DMS 273 (cell line): ENCODE measurements at regions not wholly inside any gene's neighbourhood (a gene's known extent, or its start where the extent isn't known, plus 50 kb on each side); places are given as distances from the start of the nearest gene placed in this dataset.

Experiments
- DNase-seq: peaks from one replicate; lab custom pipeline; 2025; ENCODE audit not compliant: unreplicated experiment; lab: John Stamatoyannopoulos, UW

DNA sequence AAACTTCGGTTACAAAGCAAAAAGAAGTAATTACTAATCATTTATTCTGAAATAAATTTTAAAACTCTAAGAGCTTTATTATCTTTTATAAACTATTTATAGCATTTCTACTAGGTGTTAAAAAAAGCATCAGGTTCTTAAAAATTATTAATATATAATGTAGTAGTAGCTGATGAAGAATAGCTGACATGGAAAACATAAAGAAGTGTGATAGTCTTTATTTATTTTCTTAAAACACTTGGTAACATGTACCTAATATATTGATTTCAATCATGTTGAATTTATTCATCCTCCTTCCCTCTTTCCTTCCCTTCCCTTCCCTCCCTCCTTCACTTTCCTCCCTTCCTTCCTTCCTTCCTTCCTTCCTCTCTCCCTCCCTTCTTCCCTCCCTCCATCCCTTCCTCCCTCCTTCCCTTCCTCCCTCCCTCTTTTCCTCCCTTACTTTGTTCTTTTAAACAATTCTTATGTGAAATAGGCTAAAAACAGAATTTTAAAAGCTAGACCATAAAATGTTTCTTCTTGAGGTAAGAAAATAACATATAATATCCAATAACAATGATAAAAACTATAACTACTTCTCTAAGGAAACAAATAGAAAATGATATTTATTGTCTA lies 913.9 kb upstream of the MAP3K7 start:
- no peak for DNase-seq

DNA sequence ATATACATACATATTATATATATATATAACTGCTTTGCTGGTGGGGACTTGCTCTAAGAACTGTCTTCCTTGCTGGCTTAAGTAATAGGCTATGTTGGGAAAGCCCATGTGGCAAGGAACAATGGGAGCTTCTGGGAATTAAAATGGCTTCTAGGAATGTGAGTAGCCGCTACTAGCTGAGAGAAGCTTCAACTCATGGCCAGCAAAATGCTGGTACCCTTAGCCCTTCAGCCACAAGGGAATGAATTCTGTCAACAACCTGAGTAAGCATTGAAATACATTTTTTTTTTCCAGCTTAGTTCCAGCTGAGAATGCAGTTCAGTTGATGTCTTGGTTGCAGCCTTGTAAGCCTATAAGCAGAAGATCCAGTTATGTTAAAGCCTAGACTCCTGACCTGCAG lies 911.7 kb upstream of the MAP3K7 start:
- no peak for DNase-seq

- no peak for DNase-seq
Measured at GRCh38 chr6:91497770-91498169, 910.9 kb upstream of the MAP3K7 start.

- DNase-seq: no peak
Measured at GRCh38 chr6:91490671-91491301, 903.9 kb upstream of the MAP3K7 start.

DNA sequence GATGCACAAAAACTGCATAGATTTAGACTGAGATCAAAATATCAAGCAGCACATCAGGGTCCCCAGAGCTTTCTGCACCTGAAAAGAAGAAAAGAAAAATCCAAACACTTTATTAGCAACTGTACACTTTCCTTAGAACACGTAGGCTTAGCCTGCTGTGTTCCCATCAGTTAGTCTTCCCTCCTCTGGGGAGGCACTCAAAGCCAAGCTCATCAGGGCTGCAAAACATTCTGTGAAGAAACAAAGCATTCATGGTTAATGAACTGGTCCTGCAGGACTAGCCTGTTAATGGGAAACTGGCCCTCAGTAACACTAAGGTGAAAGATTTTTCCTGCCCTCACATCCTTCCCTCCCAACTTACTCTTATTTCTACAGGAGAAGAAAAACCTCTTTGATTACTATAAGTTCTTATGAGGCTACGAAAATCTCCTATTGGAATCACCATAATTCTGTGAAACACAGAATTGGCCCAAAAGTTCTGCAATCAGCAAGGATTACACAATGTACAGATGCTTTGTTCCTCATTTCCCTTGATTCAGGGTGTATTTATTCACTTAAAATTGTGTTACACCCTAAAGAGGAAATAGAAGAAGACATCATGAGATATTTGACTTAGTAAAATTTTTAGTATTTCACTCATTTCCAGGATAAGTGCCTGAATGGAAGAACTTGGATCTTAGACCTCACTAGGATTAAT lies 901.0 kb upstream of the MAP3K7 start:
- no peak for DNase-seq

GRCh38 chr6:91486200-91486599 lies 899.3 kb upstream of the MAP3K7 start:
- DNase-seq: no peak

DNA sequence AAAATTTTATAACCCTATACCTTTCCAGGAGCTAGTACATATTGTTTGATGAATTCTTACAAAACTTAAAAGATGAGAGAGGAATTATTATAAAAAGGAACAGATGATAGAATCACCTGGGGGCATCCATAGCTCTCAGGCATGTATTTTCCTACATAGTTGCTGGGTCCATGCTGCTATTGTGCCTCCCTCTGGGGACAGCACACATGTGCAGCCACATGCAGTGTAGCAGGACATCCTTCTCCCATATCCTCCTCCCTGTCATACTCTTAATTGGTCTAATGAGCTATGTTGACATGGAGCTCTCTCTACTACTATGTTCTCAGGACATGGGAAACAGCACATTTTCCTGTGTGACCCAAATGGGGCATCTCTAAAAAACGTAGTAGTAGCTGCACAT lies 898.2 kb upstream of the MAP3K7 start:
- no peak for DNase-seq

DNA sequence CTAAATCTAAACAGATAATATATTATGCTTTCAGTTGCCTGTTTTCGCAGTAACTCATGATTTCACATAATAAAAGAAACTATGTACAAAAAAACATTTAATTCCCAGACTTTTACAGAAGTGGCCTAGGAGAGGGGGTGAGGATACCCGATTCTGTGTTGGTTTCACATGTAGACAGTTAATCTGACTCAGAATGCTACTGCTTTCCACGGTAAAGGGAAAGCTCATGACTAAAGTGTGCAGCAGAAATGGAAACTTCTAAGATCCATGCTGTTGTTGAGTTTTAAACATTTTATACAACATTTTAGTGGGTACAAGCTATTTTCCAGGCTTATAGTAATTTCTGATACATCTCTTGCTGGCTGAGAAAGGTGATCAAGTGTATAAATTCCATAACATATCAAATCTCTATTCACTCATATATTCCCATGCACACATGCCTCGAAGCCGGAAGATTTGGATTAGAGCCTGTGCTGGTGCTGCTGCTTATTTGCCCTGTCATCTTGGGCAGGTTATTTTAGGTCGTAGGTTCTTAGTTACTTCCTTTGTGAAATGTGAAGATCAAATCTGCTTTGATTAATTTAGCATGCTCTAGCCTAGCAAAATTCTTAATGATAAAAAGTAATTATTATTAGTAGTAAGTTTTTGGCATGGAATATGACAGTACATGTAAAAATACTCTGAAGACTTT lies 896.7 kb upstream of the MAP3K7 start:
- DNase-seq: no peak

- DNase-seq: no peak
Measured at GRCh38 chr6:91482498-91482897, 895.6 kb upstream of the MAP3K7 start.

DNA sequence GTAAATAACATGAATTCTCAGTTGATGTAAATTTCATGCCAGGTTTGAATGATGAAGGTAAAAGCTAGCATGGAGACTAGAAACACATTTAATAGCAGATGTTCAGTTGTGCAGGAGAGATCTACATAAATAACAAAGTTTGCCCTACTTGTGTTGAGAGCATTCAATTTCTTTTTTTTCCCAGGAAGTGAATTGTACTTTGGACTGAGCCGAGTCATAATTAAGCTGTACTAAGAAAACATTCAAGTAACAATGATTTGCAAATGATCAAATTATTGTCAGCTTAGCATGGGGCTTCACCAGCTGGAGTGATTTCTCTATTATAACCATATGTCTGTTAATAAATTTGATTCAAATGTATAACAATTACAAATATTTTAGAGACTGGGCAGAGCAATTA lies 893.5 kb upstream of the MAP3K7 start:
- peak; percentile 38 for DNase-seq

GRCh38 chr6:91477688-91478087 lies 890.8 kb upstream of the MAP3K7 start:
- DNase-seq: no peak

- peak; percentile 92 for DNase-seq
Measured at GRCh38 chr6:91476000-91476399, 889.1 kb upstream of the MAP3K7 start.

DNA sequence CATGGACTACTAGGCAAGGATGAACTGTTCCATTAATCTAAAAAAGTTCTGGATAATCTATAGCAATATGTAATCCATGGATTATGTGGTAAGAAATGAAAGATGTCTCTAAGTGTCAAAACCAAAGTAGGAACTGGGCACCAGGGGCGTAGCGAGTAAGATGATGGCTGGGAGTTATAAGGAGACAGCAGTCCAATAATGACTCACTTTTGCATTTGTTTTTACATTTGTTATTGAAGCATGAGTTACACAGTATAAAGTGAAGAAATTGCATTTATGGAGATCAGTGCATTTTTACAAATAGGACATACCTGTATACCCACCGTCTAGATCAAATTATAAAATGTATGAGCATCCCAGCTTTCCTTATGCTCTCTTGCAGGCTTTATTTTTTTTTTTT lies 878.5 kb upstream of the MAP3K7 start:
- no peak for DNase-seq

GRCh38 chr6:91464718-91465117 lies 877.8 kb upstream of the MAP3K7 start:
- no peak for DNase-seq

- DNase-seq: no peak
Measured at GRCh38 chr6:91464201-91464600, 877.3 kb upstream of the MAP3K7 start.

DNA sequence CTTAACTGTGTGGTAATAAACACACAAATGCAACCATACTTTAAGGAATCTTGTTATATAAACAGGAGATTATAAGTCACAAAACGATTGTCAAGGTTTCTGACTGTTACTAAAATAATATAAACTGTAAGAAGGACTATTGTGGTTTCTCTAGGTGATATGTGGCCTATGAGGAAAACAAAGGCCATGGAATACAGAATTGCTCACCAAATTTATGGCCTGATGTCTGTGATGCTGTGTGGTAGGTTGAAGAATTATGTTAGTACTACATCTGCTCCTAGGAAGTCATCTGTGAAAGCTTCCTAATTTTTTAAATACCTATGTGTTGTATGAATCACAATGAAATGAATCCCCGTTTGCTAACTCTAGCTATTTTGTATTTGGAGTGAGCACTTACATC lies 875.4 kb upstream of the MAP3K7 start:
- DNase-seq: no peak

DNA sequence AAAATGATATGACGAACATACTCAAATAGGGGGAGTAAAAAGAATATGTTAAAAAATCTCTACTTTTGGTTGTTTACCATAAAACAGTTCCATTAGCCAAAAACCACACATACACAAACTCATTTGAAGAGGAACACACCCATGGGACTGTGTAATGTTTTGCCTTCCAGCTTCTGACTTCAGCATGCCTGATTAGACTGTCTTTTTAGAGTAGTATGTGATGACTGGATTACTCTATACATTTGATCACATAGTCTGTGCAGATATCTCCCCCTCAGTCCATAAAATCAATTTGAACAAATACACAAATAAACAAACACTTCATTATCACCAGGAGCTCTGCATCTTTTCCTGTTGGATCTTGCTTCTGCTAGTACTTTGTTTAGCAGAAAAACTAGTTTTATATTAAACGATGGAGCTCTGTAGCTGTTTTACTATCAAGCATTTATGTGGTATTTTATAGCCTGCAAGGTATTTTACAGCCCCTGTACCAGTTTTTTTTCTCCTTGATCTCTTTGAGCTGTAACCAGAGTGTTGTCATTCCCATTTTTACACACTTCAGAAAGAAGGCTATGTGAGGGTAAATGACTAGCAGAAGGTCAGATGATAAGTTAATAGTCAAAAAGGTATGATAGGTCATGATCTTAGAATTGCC lies 866.5 kb upstream of the MAP3K7 start:
- no peak for DNase-seq

- DNase-seq: no peak
Measured at GRCh38 chr6:91449539-91449938, 862.7 kb upstream of the MAP3K7 start.

GRCh38 chr6:91447530-91448254 lies 860.8 kb upstream of the MAP3K7 start:
- no peak for DNase-seq

DNA sequence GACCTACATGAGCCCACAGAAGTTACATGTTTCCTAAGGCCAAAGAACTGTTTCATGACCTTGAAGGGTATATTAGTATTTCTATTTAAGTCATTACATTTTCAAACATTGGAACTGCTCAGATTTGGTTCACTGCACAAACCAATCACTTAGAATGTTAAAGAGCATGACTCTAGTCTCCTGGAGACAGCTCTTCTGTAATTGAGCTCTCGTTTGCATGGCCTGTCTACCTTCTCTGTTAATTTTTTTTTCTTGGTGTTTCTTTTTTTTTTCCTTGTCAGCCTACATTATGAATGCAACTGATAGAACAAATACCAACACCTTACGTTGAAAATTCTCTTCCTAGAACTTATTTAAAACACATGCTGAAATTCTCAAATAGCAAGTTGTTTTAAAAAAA lies 860.2 kb upstream of the MAP3K7 start:
- DNase-seq: no peak

DNA sequence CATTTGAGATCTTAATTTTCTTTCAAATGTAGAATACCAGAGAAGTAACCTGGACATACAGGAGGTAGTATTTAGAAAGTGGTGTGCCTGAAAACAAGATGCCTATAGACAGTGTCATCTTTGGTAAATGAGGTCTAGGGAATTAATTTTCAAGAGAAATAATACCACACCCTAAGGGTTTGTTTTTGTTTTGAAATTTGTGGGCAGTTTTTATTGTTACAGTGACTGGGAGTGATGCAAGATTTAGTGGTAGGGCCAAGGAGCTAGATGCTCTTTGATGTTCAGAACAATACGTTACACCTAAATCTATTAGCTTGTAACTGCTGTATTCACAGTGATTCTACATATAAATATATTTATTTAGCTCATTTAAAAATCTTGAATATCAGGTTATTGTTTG lies 856.5 kb upstream of the MAP3K7 start:
- no peak for DNase-seq
